HuH-7.5 (cell line): ENCODE measurements at regions not wholly inside any gene's neighbourhood (a gene's known extent, or its start where the extent isn't known, plus 50 kb on each side); places are given as distances from the start of the nearest gene placed in this dataset.

Experiments used
- DNase-seq: peaks from one replicate; pipeline ENCODE4 v3.0.0; 2011; ENCODE audit warnings: low spot score

- no peak for DNase-seq
Observed at GRCh38 chr9:82554381-82554780, 508.6 kb downstream of the RASEF start.

- no peak for DNase-seq
Observed at GRCh38 chr9:82555031-82555430, 507.9 kb downstream of the RASEF start.

- no peak for DNase-seq
Observed at GRCh38 chr9:82555431-82556051, 507.4 kb downstream of the RASEF start.

GRCh38 chr9:82558346-82558745 is 504.6 kb downstream of the RASEF start:
- no peak for DNase-seq

- no peak for DNase-seq
Observed at GRCh38 chr9:82558855-82559630, 503.9 kb downstream of the RASEF start.

GRCh38 chr9:82560036-82560435 is 502.9 kb downstream of the RASEF start:
- DNase-seq: no peak

GRCh38 chr9:82560457-82560904 is 502.5 kb downstream of the RASEF start:
- DNase-seq: peak; percentile 18

GRCh38 chr9:82563094-82563493 is 499.8 kb downstream of the RASEF start:
- DNase-seq: no peak

GRCh38 chr9:82563841-82564240 is 499.1 kb downstream of the RASEF start:
- DNase-seq: no peak

GRCh38 chr9:82565188-82565969 is 497.6 kb downstream of the RASEF start:
- DNase-seq: no peak

- DNase-seq: no peak
Observed at GRCh38 chr9:82567953-82568352, 495.0 kb downstream of the RASEF start.

GRCh38 chr9:82570226-82570625 is 492.7 kb downstream of the RASEF start:
- no peak for DNase-seq

GRCh38 chr9:82571540-82571939 is 491.4 kb downstream of the RASEF start:
- no peak for DNase-seq

- no peak for DNase-seq
Observed at GRCh38 chr9:82572146-82572545, 490.8 kb downstream of the RASEF start.

GRCh38 chr9:82574911-82575310 is 488.0 kb downstream of the RASEF start:
- no peak for DNase-seq

- no peak for DNase-seq
Observed at GRCh38 chr9:82580921-82581320, 482.0 kb downstream of the RASEF start.

- DNase-seq: no peak
Observed at GRCh38 chr9:82581516-82581915, 481.4 kb downstream of the RASEF start.

- DNase-seq: no peak
Observed at GRCh38 chr9:82581935-82582334, 481.0 kb downstream of the RASEF start.

- DNase-seq: no peak
Observed at GRCh38 chr9:82582693-82583092, 480.2 kb downstream of the RASEF start.

GRCh38 chr9:82583524-82583923 is 479.4 kb downstream of the RASEF start:
- no peak for DNase-seq

GRCh38 chr9:82584349-82584863 is 478.5 kb downstream of the RASEF start:
- no peak for DNase-seq

GRCh38 chr9:82586918-82587356 is 476.0 kb downstream of the RASEF start:
- no peak for DNase-seq
